ENCODE measurements at regions not wholly inside any gene's neighbourhood (a gene's known extent, or its start where the extent isn't known, plus 50 kb on each side); places are given as distances from the start of the nearest gene placed in this dataset.
A peak's percentile ranks its signal among the peaks of the same experiment; 100 is the strongest.

DNA sequence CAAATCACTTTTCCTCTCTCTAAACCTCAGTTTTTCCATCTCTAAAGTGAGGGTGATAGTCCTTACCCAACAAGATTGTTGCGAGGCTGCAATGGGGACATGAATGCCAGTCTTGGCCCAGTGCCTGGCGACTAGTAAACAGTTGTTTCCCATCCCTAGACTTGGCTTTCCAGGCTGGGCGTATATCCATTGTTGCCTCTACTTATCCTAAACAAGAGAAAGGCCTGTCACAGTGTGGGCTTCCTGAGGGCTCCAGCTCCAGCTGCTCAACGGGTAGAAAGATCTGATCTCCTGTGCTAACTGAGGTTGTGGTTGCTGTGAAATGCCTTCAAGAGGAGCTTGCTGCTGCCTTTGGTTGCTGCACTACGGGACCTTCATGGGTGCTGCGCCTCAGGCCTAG, 142.0 kb downstream of the NSG2 start:
- no peak overlapping the region for H3K27ac ChIP-seq
- H3K9ac ChIP-seq (ENCODE audit: insufficient read length) = no peak overlapping the region
- no peak overlapping the region for H3K4me3 ChIP-seq
- no peaks in the 10 kb centered on the region for H3K36me3 ChIP-seq (ENCODE audit: insufficient read depth, low read length)
- TF ChIP-seq EZH2 (IDR thresholded peaks at IDR 0.05) (no peak), POLR2AphosphoS5 (IDR thresholded peaks at IDR 0.05; ENCODE audit: borderline replicate concordance, low read depth, low read length) (no peak), FOXP2 (optimal IDR thresholded peaks at IDR 0.05; ENCODE audit: control extremely low read depth, extremely low read length, insufficient read depth) (no peak)
- no peak for DNase-seq (ENCODE audit: low read depth, low spot score)
- H3K9me3 ChIP-seq (ENCODE audit: low read depth, low read length) = no peaks in the 10 kb centered on the region

DNA sequence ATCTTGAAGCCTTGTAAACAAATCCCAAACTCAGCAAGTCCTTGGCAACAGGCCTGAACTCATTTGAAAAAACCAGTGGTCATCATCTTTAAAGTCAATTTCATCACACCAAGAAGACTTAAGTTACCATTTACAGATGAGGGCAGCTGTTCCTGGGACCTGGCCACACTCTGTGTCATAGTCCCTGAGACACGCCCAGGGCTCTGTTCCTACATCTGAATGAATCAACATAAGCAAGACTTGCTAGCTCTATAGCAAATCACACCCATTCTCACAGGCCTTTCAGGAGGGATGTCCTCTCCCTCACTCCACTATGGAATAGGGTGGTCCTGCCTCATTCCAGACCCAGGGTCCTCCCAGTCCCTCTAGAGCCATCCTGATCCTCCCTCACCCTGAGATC, 142.8 kb downstream of the NSG2 start:
- H3K4me3 ChIP-seq = no peak overlapping the region
- DNase-seq (ENCODE audit: low read depth, low spot score) = no peak
- H3K27ac ChIP-seq = no peak overlapping the region
- H3K36me3 ChIP-seq (ENCODE audit: insufficient read depth, low read length) = no peaks in the 10 kb centered on the region
- no peak for TF ChIP-seq EZH2 (IDR thresholded peaks at IDR 0.05)
- 0 out of 2 replicates have a peak, but pooled peaks have one; percentile 16 for TF ChIP-seq POLR2AphosphoS5 (IDR thresholded peaks at IDR 0.05; ENCODE audit: borderline replicate concordance, low read depth, low read length)
- H3K9me3 ChIP-seq (ENCODE audit: low read depth, low read length) = no peaks in the 10 kb centered on the region
- no peak overlapping the region for H3K9ac ChIP-seq (ENCODE audit: insufficient read length)

DNA sequence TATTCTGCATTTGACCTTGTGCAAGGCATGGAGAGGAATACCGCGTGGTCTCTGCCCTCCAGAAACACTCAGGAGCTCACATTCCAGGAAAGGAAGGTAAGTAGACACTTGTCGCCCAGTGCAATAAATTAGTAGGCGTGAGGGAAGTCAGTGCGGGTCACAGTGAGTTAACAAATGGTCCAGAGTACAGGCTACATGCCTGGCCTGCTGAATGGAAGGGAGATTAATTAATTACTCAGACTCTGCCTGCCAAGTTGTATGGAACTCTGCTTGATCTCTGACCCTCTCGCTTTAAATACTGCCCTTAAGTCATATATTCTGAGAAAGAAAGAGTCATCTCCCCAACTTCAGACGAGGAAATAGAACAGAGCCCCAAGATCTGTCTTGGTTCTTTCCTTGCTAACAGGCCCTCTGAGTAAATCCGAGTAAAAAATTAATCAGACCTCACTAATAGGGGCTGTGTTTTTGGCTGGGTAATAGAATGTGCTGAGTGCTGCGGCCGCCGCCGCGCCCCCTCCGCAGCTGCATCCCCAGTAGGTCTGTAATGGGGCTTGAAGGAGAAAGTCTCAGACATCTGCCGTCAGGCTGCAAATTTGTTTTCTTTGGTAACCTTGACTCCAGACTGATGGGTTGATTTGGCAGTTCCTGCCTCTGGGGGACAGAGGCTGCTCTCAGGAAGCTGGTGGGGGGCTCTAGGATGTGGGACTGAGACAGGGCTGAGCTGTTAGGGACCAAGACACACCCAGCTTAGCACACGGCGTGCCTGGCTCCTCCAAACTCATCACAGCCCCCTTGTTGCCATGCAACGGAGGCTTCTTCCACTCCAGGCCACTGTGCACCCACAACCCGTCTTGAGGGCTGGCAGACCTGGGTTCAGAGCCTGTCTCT, 144.4 kb downstream of the NSG2 start:
- Histone ChIP-seq H3K9me3 (ENCODE audit: low read depth, low read length) (no peaks in the 10 kb centered on the region), H3K4me3 (no peak overlapping the region), H3K27ac (no peak overlapping the region), H3K36me3 (ENCODE audit: insufficient read depth, low read length) (no peaks in the 10 kb centered on the region), H3K9ac (ENCODE audit: insufficient read length) (no peak overlapping the region)
- TF ChIP-seq FOXP2 (optimal IDR thresholded peaks at IDR 0.05; ENCODE audit: control extremely low read depth, extremely low read length, insufficient read depth) = no peak
- no peak for TF ChIP-seq EZH2 (IDR thresholded peaks at IDR 0.05)
- no peak for TF ChIP-seq POLR2AphosphoS5 (IDR thresholded peaks at IDR 0.05; ENCODE audit: borderline replicate concordance, low read depth, low read length)
- no peak for DNase-seq (ENCODE audit: low read depth, low spot score)

DNA sequence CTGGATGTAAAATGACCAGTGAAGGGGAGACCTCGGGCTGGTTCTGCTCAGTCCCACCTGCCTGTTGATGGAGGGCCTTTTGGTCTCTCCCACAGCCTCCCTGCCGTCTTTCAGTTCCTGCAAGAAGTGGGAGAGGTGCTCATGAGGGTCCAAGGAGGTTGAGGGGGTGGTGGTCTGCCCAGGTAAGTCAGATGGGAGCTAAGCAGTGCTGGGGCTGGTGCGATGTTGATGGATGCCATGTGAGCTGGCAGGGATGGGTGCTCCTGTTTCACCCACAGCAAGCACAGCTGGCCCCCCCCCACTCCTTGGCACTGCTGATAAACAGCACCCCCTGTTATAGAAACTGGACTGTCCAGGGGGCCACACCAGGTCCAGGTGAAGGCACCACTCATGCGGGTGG, 145.6 kb downstream of the NSG2 start:
- Histone ChIP-seq H3K27ac (no peak overlapping the region), H3K9me3 (ENCODE audit: low read depth, low read length) (no peaks in the 10 kb centered on the region), H3K9ac (ENCODE audit: insufficient read length) (no peak overlapping the region), H3K36me3 (ENCODE audit: insufficient read depth, low read length) (no peaks in the 10 kb centered on the region), H3K4me3 (no peak overlapping the region)
- no peak for DNase-seq (ENCODE audit: low read depth, low spot score)
- no peak for TF ChIP-seq POLR2AphosphoS5 (IDR thresholded peaks at IDR 0.05; ENCODE audit: borderline replicate concordance, low read depth, low read length)
- no peak for TF ChIP-seq EZH2 (IDR thresholded peaks at IDR 0.05)
- no peak for TF ChIP-seq FOXP2 (optimal IDR thresholded peaks at IDR 0.05; ENCODE audit: control extremely low read depth, extremely low read length, insufficient read depth)

DNA sequence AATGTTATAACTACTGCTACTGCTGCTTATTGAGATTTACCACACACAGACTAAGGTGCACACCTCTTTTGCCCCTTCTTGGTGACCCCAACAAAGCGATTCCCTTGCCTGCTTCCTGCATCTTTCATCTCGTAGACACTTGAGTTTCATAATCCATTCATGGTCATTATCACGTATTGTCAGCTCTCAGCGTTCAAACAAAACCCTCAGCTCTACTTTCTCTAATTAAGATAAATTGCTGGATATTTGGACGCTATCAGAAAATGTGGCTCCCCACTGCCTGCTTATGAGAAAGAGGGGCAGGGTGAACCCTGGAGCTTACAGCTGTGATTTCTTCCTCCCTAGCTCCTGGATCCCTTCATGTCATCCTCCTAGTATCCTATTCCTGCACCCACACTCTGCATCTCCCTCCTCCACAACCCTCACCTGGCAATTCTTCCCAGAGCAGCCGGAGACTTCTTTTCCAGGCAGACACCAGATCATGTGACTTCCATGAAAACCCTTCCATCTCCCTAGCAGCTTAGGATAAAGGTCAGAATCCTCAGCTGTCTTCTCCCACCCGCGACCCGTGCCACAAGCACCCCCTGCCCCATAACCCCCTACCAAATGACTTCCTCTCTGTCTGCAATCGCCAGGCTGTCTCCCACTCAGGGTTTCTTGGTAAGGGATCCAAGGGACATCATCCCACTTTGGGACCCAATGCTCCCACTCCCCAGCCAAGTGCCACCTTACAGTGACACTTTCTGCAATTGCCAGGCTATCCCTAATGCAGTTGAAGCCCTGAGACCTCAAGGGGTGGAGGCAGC, 146.5 kb downstream of the NSG2 start:
- TF ChIP-seq EZH2 (IDR thresholded peaks at IDR 0.05) = no peak
- no peak for TF ChIP-seq FOXP2 (optimal IDR thresholded peaks at IDR 0.05; ENCODE audit: control extremely low read depth, extremely low read length, insufficient read depth)
- TF ChIP-seq POLR2AphosphoS5 (IDR thresholded peaks at IDR 0.05; ENCODE audit: borderline replicate concordance, low read depth, low read length) = no peak
- H3K4me3 ChIP-seq = no peak overlapping the region
- H3K36me3 ChIP-seq (ENCODE audit: insufficient read depth, low read length) = no peaks in the 10 kb centered on the region
- H3K27ac ChIP-seq = no peak overlapping the region
- H3K9me3 ChIP-seq (ENCODE audit: low read depth, low read length) = no peaks in the 10 kb centered on the region
- H3K9ac ChIP-seq (ENCODE audit: insufficient read length) = no peak overlapping the region
- DNase-seq (ENCODE audit: low read depth, low spot score) = no peak

DNA sequence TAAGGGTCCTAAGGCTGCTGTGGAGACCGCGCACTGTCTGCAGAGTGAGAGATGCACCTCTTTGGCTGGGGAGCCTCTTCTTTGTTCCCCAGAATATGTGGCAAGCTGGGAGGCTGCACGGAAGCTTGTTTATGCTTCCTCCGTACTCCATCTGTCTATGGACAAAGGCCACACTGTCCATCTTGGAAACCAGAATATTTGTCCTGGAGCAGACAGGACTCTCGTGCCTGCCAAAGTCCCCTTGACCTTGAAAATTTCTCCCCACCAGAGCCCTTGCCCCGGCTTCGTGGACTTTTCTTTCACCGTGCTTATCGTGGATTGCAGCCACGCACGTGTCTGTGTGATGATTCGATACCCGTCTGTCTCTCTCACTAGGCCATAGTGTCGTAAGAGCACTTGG, 147.4 kb downstream of the NSG2 start:
- H3K36me3 ChIP-seq (ENCODE audit: insufficient read depth, low read length) = no peaks in the 10 kb centered on the region
- no peaks in the 10 kb centered on the region for H3K9me3 ChIP-seq (ENCODE audit: low read depth, low read length)
- no peak overlapping the region for H3K9ac ChIP-seq (ENCODE audit: insufficient read length)
- no peak overlapping the region for H3K27ac ChIP-seq
- TF ChIP-seq FOXP2 (optimal IDR thresholded peaks at IDR 0.05; ENCODE audit: control extremely low read depth, extremely low read length, insufficient read depth) (no peak), EZH2 (IDR thresholded peaks at IDR 0.05) (no peak), POLR2AphosphoS5 (IDR thresholded peaks at IDR 0.05; ENCODE audit: borderline replicate concordance, low read depth, low read length) (no peak)
- no peak overlapping the region for H3K4me3 ChIP-seq
- DNase-seq (ENCODE audit: low read depth, low spot score) = no peak

DNA sequence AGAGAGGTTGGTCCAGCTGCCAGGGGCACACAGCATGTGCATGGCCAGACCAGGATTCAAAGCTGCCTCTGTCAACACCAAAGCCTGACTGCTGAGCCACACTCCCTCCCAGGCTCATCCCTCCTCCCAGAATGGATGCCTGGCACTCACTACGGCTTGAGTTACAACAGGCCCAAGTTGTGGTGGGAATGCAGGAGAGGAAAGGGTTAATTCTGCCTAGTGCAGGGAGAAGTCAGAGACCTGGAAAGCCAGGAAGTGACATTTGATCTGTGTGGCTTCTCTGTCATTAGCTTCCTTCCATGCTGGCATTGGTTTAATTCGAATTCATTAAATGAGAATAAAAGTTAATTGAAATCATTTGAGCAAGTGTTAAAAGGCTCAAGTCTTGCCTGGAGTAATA, 150.0 kb downstream of the NSG2 start:
- no peak for DNase-seq (ENCODE audit: low read depth, low spot score)
- Histone ChIP-seq H3K4me3 (no peak overlapping the region), H3K27ac (no peak overlapping the region), H3K36me3 (ENCODE audit: insufficient read depth, low read length) (no peaks in the 10 kb centered on the region), H3K9me3 (ENCODE audit: low read depth, low read length) (no peaks in the 10 kb centered on the region), H3K9ac (ENCODE audit: insufficient read length) (no peak overlapping the region)
- TF ChIP-seq POLR2AphosphoS5 (IDR thresholded peaks at IDR 0.05; ENCODE audit: borderline replicate concordance, low read depth, low read length) (no peak), FOXP2 (optimal IDR thresholded peaks at IDR 0.05; ENCODE audit: control extremely low read depth, extremely low read length, insufficient read depth) (no peak), EZH2 (IDR thresholded peaks at IDR 0.05) (no peak)

DNA sequence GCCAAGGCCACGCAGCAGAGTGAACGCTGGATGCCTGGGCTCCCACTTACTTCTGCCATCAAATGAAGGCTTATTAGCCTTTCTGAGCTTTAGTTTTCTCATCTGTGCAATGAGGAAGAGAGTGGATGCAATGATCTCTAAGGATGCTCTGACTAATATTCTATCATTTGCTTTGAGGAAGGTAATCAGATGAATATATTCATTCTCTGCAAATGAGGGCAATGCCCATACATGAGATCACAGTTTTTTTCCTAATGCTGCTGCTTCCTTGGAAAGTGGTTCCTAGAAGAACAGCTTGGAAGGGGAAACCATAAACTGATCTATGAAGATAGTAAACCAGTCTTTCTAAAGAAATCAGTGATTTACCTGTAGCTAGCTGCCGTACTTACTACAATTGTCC, 152.4 kb downstream of the NSG2 start:
- H3K27ac ChIP-seq = no peak overlapping the region
- H3K9ac ChIP-seq (ENCODE audit: insufficient read length) = no peak overlapping the region
- H3K9me3 ChIP-seq (ENCODE audit: low read depth, low read length) = no peaks in the 10 kb centered on the region
- no peak for DNase-seq (ENCODE audit: low read depth, low spot score)
- TF ChIP-seq EZH2 (IDR thresholded peaks at IDR 0.05) (no peak), POLR2AphosphoS5 (IDR thresholded peaks at IDR 0.05; ENCODE audit: borderline replicate concordance, low read depth, low read length) (no peak), FOXP2 (optimal IDR thresholded peaks at IDR 0.05; ENCODE audit: control extremely low read depth, extremely low read length, insufficient read depth) (no peak)
- H3K4me3 ChIP-seq = no peak overlapping the region
- no peaks in the 10 kb centered on the region for H3K36me3 ChIP-seq (ENCODE audit: insufficient read depth, low read length)
